HG03280 (cell line): ENCODE measurements at regions not wholly inside any gene's neighbourhood (a gene's known extent, or its start where the extent isn't known, plus 50 kb on each side); places are given as distances from the start of the nearest gene placed in this dataset.

Experiments
- ATAC-seq: cut with Tn5 transposase; IDR thresholded peaks from one replicate; pipeline ENCODE4 v1.9.1; 2021; ENCODE audit warnings: mild to moderate bottlenecking, moderate library complexity; ENCODE audit not compliant: unreplicated experiment

DNA sequence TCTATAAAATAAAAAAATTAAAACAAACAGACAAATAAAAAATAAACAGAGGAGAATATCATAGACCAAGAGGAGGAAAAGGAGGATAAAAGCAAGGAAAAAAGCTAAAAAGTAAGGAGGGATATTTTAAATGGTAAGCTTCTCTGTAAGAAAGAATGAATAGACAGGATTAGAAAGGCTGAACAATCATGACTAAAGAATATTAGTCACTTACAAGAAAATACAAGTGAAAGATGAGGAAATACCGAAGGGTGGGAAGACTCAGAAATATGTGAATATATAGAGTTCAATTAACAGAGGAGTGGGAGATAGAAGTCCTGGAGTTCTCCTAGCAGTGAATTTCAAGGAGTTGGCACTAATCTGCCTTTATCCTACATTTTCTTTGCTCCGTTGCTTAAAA is 162.6 kb downstream of the RTL3 start:
- ATAC-seq, result no peak

DNA sequence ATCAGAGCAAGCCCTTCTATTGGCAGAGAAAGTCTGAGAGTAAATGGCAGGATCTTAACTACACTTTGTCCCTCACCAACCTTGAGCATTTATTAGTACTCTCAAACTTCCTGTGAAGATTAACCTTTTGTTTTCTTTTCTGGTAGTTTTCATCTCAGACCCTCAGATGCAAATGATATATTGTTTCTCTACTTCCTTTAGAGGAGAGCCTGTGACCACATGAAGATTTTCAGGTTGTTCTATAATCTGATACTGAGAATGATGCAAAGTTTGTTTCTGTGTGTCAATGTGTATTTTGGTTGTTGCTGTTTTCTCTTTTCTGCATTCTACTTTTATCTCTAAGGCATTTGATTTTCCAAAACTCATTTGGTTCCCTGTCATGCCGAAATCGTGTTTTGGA is 165.8 kb upstream of the CYSLTR1 start:
- ATAC-seq, result peak; percentile 83

DNA sequence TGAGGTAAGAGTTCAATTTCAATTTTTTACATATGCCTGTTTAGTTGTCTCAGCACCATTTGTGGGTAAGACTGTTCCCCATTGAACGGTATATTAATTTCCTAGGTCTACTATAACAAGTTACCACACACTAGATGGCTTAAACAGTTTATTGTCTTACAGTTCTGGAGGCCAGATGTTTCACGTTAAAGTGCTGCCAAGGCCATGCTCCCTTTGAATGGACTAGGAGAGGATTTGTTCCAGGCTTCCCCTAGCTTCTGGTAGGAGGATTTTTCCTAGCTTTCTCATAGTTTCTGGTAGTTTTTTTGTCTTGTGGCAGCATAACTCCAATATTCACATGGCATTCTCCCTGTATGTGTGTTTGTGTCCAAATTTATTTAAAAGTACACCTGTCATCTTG is 149.3 kb upstream of the CYSLTR1 start:
- ATAC-seq, result no peak

DNA sequence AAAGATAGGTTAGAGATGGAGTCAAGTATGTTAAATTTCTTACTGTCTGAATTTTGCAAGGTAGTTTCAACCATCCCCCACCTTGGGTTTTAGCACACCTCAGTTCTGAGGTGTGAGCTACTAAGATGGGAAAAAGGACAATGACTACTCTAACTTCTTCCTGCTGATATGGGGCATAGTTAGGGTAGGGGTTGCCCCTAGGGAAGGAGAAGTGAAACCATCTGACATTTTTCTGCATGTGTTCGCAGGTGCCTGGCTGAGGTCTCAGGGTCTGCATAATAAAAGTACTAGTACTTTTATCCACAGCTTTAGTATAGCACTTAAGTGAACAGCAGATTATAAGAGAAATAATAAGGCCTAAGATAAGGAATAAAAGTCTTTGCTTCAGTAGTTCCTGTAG is 129.5 kb upstream of the CYSLTR1 start:
- no peak for ATAC-seq

DNA sequence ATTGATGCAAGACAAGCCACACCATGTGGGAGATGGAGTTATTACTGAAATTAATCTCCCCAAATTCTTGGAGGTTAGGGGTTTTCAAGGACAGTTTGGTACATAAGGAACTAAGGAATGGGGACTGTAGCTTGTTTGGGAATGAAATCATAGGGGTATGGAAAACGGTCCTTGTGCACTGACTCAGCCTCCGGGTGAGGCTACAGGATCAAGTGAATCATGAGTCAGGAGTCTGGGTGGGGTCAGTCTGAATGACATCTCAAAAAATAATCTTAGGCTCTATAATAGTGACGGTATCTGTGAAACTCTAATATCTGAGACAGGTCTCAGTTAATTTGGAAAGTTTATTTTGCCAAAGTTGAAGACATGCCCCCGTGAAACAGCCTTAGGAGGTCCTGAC is 128.5 kb upstream of the CYSLTR1 start:
- no peak for ATAC-seq

DNA sequence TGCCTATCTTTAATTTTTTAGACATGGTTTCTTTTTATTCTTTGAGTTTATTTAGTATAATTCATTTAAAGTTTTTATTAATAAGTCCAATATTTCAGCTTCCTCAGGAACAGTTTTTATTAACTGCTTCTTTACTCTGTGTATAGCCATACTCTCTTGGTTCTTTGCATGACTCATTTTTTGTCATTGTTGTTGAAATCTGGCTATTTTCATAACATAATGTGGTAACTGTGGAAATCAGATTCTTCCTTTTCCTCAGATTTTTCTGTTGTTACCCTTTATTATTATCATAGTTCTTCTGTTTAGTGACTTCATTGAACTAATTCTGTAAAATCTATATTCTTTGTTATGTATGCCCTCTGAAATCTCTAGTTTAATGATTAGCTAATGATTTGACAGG is 124.9 kb upstream of the CYSLTR1 start:
- no peak for ATAC-seq

DNA sequence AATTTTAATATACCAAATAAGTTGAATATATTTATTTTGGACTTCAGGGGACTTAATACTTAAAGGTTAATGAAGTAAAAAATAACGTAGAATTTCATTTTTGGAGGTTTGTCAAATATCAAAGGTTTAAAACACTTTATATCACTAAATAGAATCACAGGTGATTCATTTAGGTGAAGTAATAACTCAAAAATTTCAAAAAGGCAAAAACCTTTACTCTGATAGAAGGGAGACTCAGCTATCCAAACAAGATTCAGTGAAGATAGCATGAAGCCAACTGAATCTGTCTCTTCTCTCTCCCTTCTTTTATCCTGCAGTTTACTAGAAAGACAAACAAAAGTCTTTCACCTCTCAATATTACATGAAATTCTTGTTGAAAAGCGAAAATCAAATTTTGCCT is 110.2 kb upstream of the CYSLTR1 start:
- no peak for ATAC-seq

DNA sequence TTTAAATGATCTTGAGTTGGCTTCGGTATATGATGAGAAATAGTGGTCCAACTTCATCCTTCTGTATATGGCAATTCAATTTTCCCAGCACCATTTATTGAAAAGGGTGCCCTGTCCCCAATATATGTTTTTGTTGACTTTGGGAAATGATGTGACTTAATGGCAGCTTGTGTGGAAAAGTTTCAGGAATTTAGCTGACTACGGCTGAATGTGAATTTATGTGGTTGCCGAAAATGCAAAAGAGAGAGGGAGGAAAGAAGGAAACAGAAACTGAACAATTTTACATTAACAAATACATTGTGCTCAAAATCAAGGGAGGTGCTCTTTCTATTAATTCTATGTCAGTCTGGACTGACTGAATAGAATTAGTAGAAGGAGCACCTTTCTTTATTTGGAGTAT is 101.8 kb upstream of the CYSLTR1 start:
- no peak for ATAC-seq

DNA sequence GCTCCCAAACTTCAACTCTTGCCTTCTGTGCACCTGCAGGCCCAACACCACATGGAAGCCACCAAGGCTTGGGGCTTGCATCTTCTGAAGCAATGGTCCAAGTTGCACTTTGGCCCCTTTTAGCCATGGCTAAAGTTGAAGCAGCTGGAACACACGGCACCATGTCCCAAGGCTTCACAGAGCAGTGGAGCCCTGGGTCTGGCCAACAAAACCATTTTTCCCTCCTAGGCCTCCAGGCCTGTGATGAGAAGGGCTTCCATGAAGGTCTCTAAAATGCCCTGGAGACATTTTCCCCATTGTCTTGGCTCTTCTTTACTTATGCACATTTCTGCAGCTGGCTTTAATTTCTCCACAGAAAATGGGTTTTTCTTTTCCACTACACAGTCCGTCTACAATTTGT is 61.3 kb upstream of the CYSLTR1 start:
- ATAC-seq, result no peak

DNA sequence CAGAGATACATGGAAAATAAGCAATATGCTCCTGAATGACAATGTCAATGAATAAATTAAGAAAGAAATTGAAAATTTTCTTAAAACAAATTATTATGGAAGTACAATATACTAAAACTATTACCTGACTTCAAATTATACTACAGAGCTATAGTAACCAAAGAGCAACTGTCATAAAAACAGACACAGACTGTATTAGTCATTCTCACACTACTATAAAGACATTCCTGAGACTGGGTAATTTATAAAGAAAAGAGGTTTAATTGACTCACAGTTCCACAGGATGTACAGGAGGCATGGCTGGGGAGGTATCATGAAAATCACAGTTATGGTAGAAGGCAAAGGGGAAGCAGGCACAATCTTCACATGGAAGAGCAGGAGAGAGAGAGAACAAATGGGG is 60.0 kb upstream of the CYSLTR1 start:
- ATAC-seq, result no peak

DNA sequence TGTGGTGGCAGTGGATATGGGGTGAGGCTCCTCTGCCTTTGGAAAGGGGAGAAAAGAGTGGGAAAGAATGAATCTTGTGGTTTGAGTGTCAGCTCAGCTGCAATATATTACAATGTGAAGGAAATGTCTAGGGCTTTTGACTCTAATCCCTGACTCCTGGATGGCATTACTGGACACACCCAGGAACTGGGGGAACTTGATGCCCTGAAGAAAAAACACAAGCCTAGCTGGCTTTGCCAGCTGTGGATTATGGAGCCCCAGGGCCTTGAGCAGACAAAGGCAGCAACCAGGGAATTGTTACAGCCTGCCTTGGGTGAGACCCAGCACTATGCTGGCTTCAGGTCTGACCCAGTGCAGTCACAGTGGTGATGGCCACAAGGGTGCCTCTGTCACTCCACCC is 57.1 kb upstream of the CYSLTR1 start:
- no peak for ATAC-seq

DNA sequence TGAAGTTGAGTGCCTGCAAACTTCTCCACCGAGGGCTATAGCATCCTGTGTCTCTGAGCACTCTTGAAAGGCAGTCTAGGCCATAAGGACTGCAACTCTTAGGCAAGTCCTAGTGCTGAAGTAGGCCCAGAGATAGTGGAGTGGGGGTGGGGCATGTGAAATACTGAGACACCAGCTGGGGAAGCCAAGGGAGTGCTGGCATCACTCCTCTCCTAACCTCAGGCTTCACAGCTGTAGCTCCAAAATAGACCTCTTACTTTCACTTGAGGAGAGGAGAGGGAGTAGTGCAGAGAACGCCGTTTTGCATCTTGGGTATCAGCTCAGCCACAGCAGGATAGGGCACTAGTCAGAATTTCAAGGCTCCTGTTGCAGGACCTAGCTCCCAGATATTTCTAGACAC is 56.2 kb upstream of the CYSLTR1 start:
- no peak for ATAC-seq

DNA sequence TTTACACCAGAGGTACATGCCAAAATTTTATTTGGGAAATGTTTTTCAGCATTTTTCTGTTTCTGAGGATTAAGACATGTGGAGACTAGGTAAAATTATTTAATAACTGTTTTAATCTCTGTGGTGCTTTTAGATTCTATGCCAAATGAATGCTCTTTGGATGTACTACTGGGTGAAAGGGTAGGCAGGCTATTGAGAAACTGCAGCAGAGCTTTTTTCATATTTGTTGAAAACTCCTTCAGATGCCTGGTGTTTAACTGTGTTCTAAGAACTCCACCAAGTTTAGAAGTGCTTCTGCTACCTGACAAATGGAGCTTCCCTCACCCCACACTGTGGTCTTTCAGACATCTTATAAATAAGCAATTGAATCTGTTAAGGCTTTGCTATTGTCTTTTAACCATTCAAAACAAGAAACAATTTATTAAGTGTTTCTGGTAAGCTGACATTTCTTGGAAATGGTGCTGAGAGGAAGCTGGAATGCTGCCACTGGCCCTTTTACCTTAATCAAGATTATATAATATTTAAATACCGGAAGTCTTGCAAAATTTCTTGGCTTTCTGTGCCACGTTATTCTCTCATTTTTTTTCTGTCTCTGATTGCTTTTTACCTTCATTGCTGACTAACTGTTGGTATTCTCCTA is 51.2 kb upstream of the CYSLTR1 start:
- ATAC-seq, result no peak
